ENCODE measurements at regions not wholly inside any gene's neighbourhood (a gene's known extent, or its start where the extent isn't known, plus 50 kb on each side); places are given as distances from the start of the nearest gene placed in this dataset.

GRCh38 chr14:48526307-48526706 lies 850.9 kb upstream of the MDGA2 start:
- no peak for TF ChIP-seq MEF2A (IDR thresholded peaks at IDR 0.05; ENCODE audit: borderline replicate concordance, low read depth)
- no peak for TF ChIP-seq FOSL2 (IDR thresholded peaks at IDR 0.05; ENCODE audit: borderline replicate concordance, low read depth)
- TF ChIP-seq TAF1 (IDR thresholded peaks at IDR 0.05; ENCODE audit: borderline replicate concordance, low read depth, low read length) = no peak
- TF ChIP-seq, protein P1, sequence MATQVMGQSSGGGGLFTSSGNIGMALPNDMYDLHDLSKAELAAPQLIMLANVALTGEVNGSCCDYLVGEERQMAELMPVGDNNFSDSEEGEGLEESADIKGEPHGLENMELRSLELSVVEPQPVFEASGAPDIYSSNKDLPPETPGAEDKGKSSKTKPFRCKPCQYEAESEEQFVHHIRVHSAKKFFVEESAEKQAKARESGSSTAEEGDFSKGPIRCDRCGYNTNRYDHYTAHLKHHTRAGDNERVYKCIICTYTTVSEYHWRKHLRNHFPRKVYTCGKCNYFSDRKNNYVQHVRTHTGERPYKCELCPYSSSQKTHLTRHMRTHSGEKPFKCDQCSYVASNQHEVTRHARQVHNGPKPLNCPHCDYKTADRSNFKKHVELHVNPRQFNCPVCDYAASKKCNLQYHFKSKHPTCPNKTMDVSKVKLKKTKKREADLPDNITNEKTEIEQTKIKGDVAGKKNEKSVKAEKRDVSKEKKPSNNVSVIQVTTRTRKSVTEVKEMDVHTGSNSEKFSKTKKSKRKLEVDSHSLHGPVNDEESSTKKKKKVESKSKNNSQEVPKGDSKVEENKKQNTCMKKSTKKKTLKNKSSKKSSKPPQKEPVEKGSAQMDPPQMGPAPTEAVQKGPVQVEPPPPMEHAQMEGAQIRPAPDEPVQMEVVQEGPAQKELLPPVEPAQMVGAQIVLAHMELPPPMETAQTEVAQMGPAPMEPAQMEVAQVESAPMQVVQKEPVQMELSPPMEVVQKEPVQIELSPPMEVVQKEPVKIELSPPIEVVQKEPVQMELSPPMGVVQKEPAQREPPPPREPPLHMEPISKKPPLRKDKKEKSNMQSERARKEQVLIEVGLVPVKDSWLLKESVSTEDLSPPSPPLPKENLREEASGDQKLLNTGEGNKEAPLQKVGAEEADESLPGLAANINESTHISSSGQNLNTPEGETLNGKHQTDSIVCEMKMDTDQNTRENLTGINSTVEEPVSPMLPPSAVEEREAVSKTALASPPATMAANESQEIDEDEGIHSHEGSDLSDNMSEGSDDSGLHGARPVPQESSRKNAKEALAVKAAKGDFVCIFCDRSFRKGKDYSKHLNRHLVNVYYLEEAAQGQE (IDR thresholded peaks at IDR 0.05; ENCODE audit: low read depth, low read length) = no peak
- TF ChIP-seq MAX (IDR thresholded peaks at IDR 0.05; ENCODE audit: low read depth) = no peak
- no peak for TF ChIP-seq TCF12 (IDR thresholded peaks at IDR 0.05)
- TF ChIP-seq RAD21 (IDR thresholded peaks at IDR 0.05; ENCODE audit: low read length) = no peak
- no peak for TF ChIP-seq CHD2 (IDR thresholded peaks at IDR 0.05; ENCODE audit: low read length, partially characterized antibody)
- TF ChIP-seq TEAD4 (IDR thresholded peaks at IDR 0.05; ENCODE audit: borderline replicate concordance, insufficient read depth) = no peak
- TF ChIP-seq RXRA (IDR thresholded peaks at IDR 0.05; ENCODE audit: borderline replicate concordance, low read depth) = no peak
- TF ChIP-seq RFX5 (IDR thresholded peaks at IDR 0.05; ENCODE audit: low read length) = no peak
- TF ChIP-seq POLR2AphosphoS5 (IDR thresholded peaks at IDR 0.05; ENCODE audit: low read depth, low read length) = no peak
- TF ChIP-seq, protein P2, sequence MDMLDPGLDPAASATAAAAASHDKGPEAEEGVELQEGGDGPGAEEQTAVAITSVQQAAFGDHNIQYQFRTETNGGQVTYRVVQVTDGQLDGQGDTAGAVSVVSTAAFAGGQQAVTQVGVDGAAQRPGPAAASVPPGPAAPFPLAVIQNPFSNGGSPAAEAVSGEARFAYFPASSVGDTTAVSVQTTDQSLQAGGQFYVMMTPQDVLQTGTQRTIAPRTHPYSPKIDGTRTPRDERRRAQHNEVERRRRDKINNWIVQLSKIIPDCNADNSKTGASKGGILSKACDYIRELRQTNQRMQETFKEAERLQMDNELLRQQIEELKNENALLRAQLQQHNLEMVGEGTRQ (IDR thresholded peaks at IDR 0.05; ENCODE audit: borderline replicate concordance, low read depth, low read length) = no peak
- Histone ChIP-seq H3K4me2 (no peak overlapping the region), H3K36me3 (replicated peaks in 1 of 2; ENCODE audit: control insufficient read depth in 1 of 2, insufficient read depth in 2 of 2, low read length in 1 of 2) (no peaks in the 10 kb centered on the region), H4K20me1 (ENCODE audit: insufficient read depth) (no peaks in the 10 kb centered on the region), H3F3A (replicated peaks; ENCODE audit: insufficient read depth) (no peaks in the 10 kb centered on the region), H3K79me2 (ENCODE audit: insufficient read depth) (no peaks in the 10 kb centered on the region), H3K9ac (no peak overlapping the region), H3K27ac (ENCODE audit: low read depth in 2 of 2, low read length in 1 of 2) (no peak overlapping the region), H3K4me3 (ENCODE audit: low read depth in 2 of 2, low read length in 1 of 2) (no peak overlapping the region), H3K4me1 (ENCODE audit: control insufficient read depth in 1 of 2, insufficient read depth in 2 of 2, low read depth in 1 of 2, low read length in 1 of 2) (no peaks in the 10 kb centered on the region), H3K27me3 (ENCODE audit: insufficient read depth) (no peaks in the 10 kb centered on the region), H2AFZ (ENCODE audit: low read depth) (no peak overlapping the region), H3K9me3 (no peaks in the 10 kb centered on the region), H3K9me2 (no peaks in the 10 kb centered on the region)
- CTCF ChIA-PET = no interaction called here
- POLR2A ChIA-PET = no interaction called here
- DNase-seq = no peak
- WGBS (ENCODE audit: low lambda C conversion rate) = 40% methylated on average over 7 of the region's 7 CpGs

GRCh38 chr14:48504921-48505320 lies 829.5 kb upstream of the MDGA2 start:
- no peaks in the 10 kb centered on the region for H3F3A ChIP-seq (replicated peaks; ENCODE audit: insufficient read depth)
- no peaks in the 10 kb centered on the region for H3K9me3 ChIP-seq
- no peaks in the 10 kb centered on the region for H3K9me2 ChIP-seq
- no peaks in the 10 kb centered on the region for H3K27me3 ChIP-seq (ENCODE audit: insufficient read depth)
- no peaks in the 10 kb centered on the region for H3K36me3 ChIP-seq (replicated peaks in 1 of 2; ENCODE audit: control insufficient read depth in 1 of 2, insufficient read depth in 2 of 2, low read length in 1 of 2)
- H3K4me2 ChIP-seq = no peak overlapping the region
- WGBS (ENCODE audit: low lambda C conversion rate) = 18% methylated on average over 4 of the region's 4 CpGs
- H3K9ac ChIP-seq = no peak overlapping the region
- no peak overlapping the region for H3K27ac ChIP-seq (ENCODE audit: low read depth in 2 of 2, low read length in 1 of 2)
- H3K4me1 ChIP-seq (ENCODE audit: control insufficient read depth in 1 of 2, insufficient read depth in 2 of 2, low read depth in 1 of 2, low read length in 1 of 2) = no peaks in the 10 kb centered on the region
- H3K79me2 ChIP-seq (ENCODE audit: insufficient read depth) = no peaks in the 10 kb centered on the region
- H2AFZ ChIP-seq (ENCODE audit: low read depth) = no peak overlapping the region
- H4K20me1 ChIP-seq (ENCODE audit: insufficient read depth) = no peaks in the 10 kb centered on the region
- H3K4me3 ChIP-seq (ENCODE audit: low read depth in 2 of 2, low read length in 1 of 2) = no peak overlapping the region
- POLR2A ChIA-PET = no interaction called here
- no peak for DNase-seq
- CTCF ChIA-PET = no interaction called here
- no peak for TF ChIP-seq FOXJ3 (CRISPR knock-in tag; IDR thresholded peaks at IDR 0.05)
- no peak for TF ChIP-seq TCF12 (IDR thresholded peaks at IDR 0.05)
- TF ChIP-seq, protein P3, sequence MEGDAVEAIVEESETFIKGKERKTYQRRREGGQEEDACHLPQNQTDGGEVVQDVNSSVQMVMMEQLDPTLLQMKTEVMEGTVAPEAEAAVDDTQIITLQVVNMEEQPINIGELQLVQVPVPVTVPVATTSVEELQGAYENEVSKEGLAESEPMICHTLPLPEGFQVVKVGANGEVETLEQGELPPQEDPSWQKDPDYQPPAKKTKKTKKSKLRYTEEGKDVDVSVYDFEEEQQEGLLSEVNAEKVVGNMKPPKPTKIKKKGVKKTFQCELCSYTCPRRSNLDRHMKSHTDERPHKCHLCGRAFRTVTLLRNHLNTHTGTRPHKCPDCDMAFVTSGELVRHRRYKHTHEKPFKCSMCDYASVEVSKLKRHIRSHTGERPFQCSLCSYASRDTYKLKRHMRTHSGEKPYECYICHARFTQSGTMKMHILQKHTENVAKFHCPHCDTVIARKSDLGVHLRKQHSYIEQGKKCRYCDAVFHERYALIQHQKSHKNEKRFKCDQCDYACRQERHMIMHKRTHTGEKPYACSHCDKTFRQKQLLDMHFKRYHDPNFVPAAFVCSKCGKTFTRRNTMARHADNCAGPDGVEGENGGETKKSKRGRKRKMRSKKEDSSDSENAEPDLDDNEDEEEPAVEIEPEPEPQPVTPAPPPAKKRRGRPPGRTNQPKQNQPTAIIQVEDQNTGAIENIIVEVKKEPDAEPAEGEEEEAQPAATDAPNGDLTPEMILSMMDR (IDR thresholded peaks at IDR 0.05) = no peak
- no peak for TF ChIP-seq RXRA (IDR thresholded peaks at IDR 0.05; ENCODE audit: borderline replicate concordance, low read depth)
- TF ChIP-seq YY1 (IDR thresholded peaks at IDR 0.05; ENCODE audit: low read depth) = no peak
- no peak for TF ChIP-seq FOSL2 (IDR thresholded peaks at IDR 0.05; ENCODE audit: borderline replicate concordance, low read depth)
- TF ChIP-seq ELF1 (IDR thresholded peaks at IDR 0.05) = no peak
- no peak for TF ChIP-seq RAD21 (IDR thresholded peaks at IDR 0.05; ENCODE audit: low read length)
- TF ChIP-seq RCOR1 (IDR thresholded peaks at IDR 0.05; ENCODE audit: low read length) = no peak
- TF ChIP-seq, protein P1 (IDR thresholded peaks at IDR 0.05; ENCODE audit: low read depth, low read length) = no peak
- no peak for TF ChIP-seq MXI1 (IDR thresholded peaks at IDR 0.05; ENCODE audit: low read depth, low read length)

Measured in SK-N-SH (cell line).